Nephron progenitor cell (in vitro differentiated cells): ENCODE measurements at regions not wholly inside any gene's neighbourhood (a gene's known extent, or its start where the extent isn't known, plus 50 kb on each side); places are given as distances from the start of the nearest gene placed in this dataset.

Source experiments
- DNase-seq: peaks from one replicate; pipeline ENCODE4 v3.0.0; 2021
- H3K27ac Mint-ChIP-seq: 2 replicates; pipeline ENCODE4 v1.8.0; 2021; ENCODE audit warnings: mild to moderate bottlenecking, moderate library complexity, mixed read lengths
- H3K27me3 Mint-ChIP-seq: 2 replicates; pipeline ENCODE4 v1.8.0; 2021; ENCODE audit warnings: mild to moderate bottlenecking, low read depth, mixed read lengths; ENCODE audit not compliant: poor library complexity
- H3K36me3 Mint-ChIP-seq: 2 replicates; pipeline ENCODE4 v1.8.0; 2021; ENCODE audit warnings: low read depth, mixed read lengths
- H3K4me1 Mint-ChIP-seq: 2 replicates; pipeline ENCODE4 v1.8.0; 2021; ENCODE audit warnings: mixed read lengths
- H3K4me3 Mint-ChIP-seq: 2 replicates; pipeline ENCODE4 v1.8.0; 2021; ENCODE audit warnings: mild to moderate bottlenecking, moderate library complexity, mixed read lengths
- H3K9me3 Mint-ChIP-seq: 2 replicates; pipeline ENCODE4 v1.8.0; 2021; ENCODE audit warnings: mild to moderate bottlenecking, moderate library complexity, mixed read lengths
- CTCF ChIP-seq: fragments of 200-600 bp; sonication (generic); IDR thresholded peaks from 2 replicates; pipeline ENCODE4 v1.5.0; 2021; ENCODE audit warnings: antibody characterized with exemption

- Mint-ChIP-seq H3K9me3 (no peaks in the 10 kb centered on the region), H3K4me3 (no peak overlapping the region), H3K36me3 (no peaks in the 10 kb centered on the region), H3K27ac (peak overlapping the region; percentile 40), H3K4me1 (peaks cover 45% of the 10 kb centered on the region), H3K27me3 (no peaks in the 10 kb centered on the region)
- no peak for TF ChIP-seq CTCF
- peak; percentile 20 for DNase-seq
Measured at GRCh38 chr16:59295993-59296736, 562.0 kb upstream of the GOT2 start.

DNA sequence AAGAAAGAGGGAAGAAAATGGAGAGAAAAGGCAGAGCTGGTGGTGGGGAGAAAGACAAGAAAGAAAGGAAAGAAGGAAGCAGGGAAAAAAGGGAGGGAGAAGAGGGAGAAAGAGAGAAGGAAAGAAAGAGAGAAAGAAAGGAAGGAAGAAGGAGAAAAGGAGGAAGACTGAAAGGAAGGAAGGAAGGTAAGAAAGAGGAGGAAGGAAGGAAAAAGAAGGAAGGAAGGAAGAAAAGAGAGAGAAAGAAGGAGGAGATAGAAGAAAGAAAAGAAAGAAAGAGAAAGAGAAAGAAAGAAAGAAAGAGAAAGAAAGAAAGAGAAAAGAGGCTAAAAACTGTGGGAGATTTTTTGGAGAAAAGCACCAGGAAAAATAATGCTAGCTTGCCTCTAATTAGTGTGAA, 561.4 kb upstream of the GOT2 start:
- no peaks in the 10 kb centered on the region for H3K9me3 Mint-ChIP-seq
- H3K36me3 Mint-ChIP-seq, result no peaks in the 10 kb centered on the region
- H3K4me3 Mint-ChIP-seq, result peak overlapping the region; percentile 14
- no peak for DNase-seq
- TF ChIP-seq CTCF, result no peak
- H3K27ac Mint-ChIP-seq, result peak overlapping the region; percentile 83
- no peaks in the 10 kb centered on the region for H3K27me3 Mint-ChIP-seq
- peaks cover 42% of the 10 kb centered on the region for H3K4me1 Mint-ChIP-seq

DNA sequence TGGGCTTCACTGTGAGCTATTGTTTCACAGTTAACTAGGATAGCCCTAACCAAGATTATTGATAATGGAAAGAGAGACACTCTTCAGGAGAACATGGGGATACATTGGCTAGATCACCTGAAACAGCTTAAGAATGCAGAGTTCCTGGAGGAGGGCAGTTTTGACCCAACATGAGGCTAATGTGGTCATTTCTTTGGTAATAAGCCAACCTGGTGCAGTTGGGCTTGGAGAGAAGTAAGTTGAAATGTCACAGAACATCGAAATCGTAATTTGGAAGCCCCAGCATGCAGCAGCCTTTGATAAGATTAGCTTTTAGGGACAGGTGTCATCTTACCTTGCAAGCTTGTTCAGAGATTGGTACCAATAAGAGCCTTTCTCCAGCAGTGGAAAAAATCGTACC, 556.6 kb upstream of the GOT2 start:
- H3K27ac Mint-ChIP-seq, result no peak overlapping the region
- DNase-seq, result no peak
- no peak for TF ChIP-seq CTCF
- peaks cover 18% of the 10 kb centered on the region for H3K4me1 Mint-ChIP-seq
- no peaks in the 10 kb centered on the region for H3K27me3 Mint-ChIP-seq
- H3K9me3 Mint-ChIP-seq, result peaks cover 7% of the 10 kb centered on the region
- H3K36me3 Mint-ChIP-seq, result no peaks in the 10 kb centered on the region
- no peak overlapping the region for H3K4me3 Mint-ChIP-seq

- no peaks in the 10 kb centered on the region for H3K27me3 Mint-ChIP-seq
Measured at GRCh38 chr16:59289151-59289550, 555.0 kb upstream of the GOT2 start.

GRCh38 chr16:59274141-59274540, 540.0 kb upstream of the GOT2 start:
- Mint-ChIP-seq H3K9me3 (no peaks in the 10 kb centered on the region), H3K4me1 (no peaks in the 10 kb centered on the region), H3K27me3 (no peaks in the 10 kb centered on the region), H3K27ac (no peak overlapping the region), H3K36me3 (no peaks in the 10 kb centered on the region), H3K4me3 (no peak overlapping the region)
- TF ChIP-seq CTCF, result no peak
- no peak for DNase-seq

More at GRCh38 chr16:59289151-59289550, 555.0 kb upstream of the GOT2 start:
- no peak for TF ChIP-seq CTCF
- DNase-seq, result no peak
- peaks cover 4% of the 10 kb centered on the region for H3K36me3 Mint-ChIP-seq
- H3K4me1 Mint-ChIP-seq, result peaks cover 2% of the 10 kb centered on the region
- H3K27ac Mint-ChIP-seq, result no peak overlapping the region
- no peak overlapping the region for H3K4me3 Mint-ChIP-seq
- peaks cover 23% of the 10 kb centered on the region for H3K9me3 Mint-ChIP-seq

- no peak for TF ChIP-seq CTCF
- H3K27ac Mint-ChIP-seq, result no peak overlapping the region
- H3K4me3 Mint-ChIP-seq, result no peak overlapping the region
- H3K27me3 Mint-ChIP-seq, result no peaks in the 10 kb centered on the region
- DNase-seq, result no peak
- H3K36me3 Mint-ChIP-seq, result no peaks in the 10 kb centered on the region
- peaks cover 16% of the 10 kb centered on the region for H3K4me1 Mint-ChIP-seq
- peaks cover 5% of the 10 kb centered on the region for H3K9me3 Mint-ChIP-seq
Measured at GRCh38 chr16:59263955-59264354, 529.8 kb upstream of the GOT2 start.
